ENCODE measurements at regions not wholly inside any gene's neighbourhood (a gene's known extent, or its start where the extent isn't known, plus 50 kb on each side); places are given as distances from the start of the nearest gene placed in this dataset.

- no peak for TF ChIP-seq CTCF (IDR thresholded peaks at IDR 0.05; ENCODE audit: extremely low read depth, missing control alignments)
Observed at GRCh38 chr10:61063034-61063433, 119.0 kb upstream of the RHOBTB1 start.

GRCh38 chr10:61061923-61062504 is 118.0 kb upstream of the RHOBTB1 start:
- no peak for TF ChIP-seq CTCF (IDR thresholded peaks at IDR 0.05; ENCODE audit: extremely low read depth, missing control alignments)
- DNase-seq (ENCODE audit: low spot score) = no peak

More at GRCh38 chr10:61063034-61063433, 119.0 kb upstream of the RHOBTB1 start:
- DNase-seq (ENCODE audit: low spot score) = no peak

GRCh38 chr10:61059636-61060035 is 115.7 kb upstream of the RHOBTB1 start:
- TF ChIP-seq CTCF (IDR thresholded peaks at IDR 0.05; ENCODE audit: extremely low read depth, missing control alignments) = no peak
- DNase-seq (ENCODE audit: low spot score) = no peak

- DNase-seq (ENCODE audit: low spot score) = no peak
- TF ChIP-seq CTCF (IDR thresholded peaks at IDR 0.05; ENCODE audit: extremely low read depth, missing control alignments) = no peak
Observed at GRCh38 chr10:61052469-61053205, 108.7 kb upstream of the RHOBTB1 start.

- DNase-seq (ENCODE audit: low spot score) = no peak
- TF ChIP-seq CTCF (IDR thresholded peaks at IDR 0.05; ENCODE audit: extremely low read depth, missing control alignments) = no peak
Observed at GRCh38 chr10:61051344-61051743, 107.4 kb upstream of the RHOBTB1 start.

- no peak for DNase-seq (ENCODE audit: low spot score)
- TF ChIP-seq CTCF (IDR thresholded peaks at IDR 0.05; ENCODE audit: extremely low read depth, missing control alignments) = no peak
Observed at GRCh38 chr10:61050120-61050745, 106.2 kb upstream of the RHOBTB1 start.

GRCh38 chr10:61049386-61049785 is 105.4 kb upstream of the RHOBTB1 start:
- no peak for DNase-seq (ENCODE audit: low spot score)

More at GRCh38 chr10:61049386-61049785, 105.4 kb upstream of the RHOBTB1 start:
- TF ChIP-seq CTCF (IDR thresholded peaks at IDR 0.05; ENCODE audit: extremely low read depth, missing control alignments) = no peak
